HG02870 (cell line): ENCODE measurements at regions not wholly inside any gene's neighbourhood (a gene's known extent, or its start where the extent isn't known, plus 50 kb on each side); places are given as distances from the start of the nearest gene placed in this dataset.

Experiments used
- ATAC-seq: cut with Tn5 transposase; IDR thresholded peaks from one replicate; pipeline ENCODE4 v1.9.1; 2021; ENCODE audit warnings: mild to moderate bottlenecking, moderate library complexity; ENCODE audit not compliant: unreplicated experiment

DNA sequence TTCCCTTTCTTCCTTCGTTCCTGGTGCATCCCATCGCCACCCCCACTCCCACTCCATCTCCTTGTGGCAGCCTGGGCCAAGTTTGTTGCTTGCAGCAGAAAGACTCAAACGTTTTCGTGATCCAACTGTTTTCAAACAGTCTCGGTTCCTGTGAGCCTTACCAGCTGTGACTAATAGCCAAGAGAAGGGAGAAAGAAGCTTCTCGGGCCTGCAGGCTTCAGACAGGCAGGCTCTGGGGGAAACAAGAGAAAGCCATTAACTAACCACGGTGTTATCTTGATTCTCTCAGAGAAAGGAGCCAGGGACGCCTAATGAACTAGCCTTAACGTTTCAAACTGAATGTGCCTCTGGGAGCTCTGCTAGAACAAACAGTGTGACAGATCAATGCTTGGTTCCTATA is 742.0 kb downstream of the NR2F2 start:
- no peak for ATAC-seq

GRCh38 chr15:97076011-97076410 is 745.5 kb downstream of the NR2F2 start:
- no peak for ATAC-seq

- no peak for ATAC-seq
These were observed 747.5 kb downstream of the NR2F2 start for GRCh38 chr15:97077975-97078374.

GRCh38 chr15:97078591-97078990 is 748.1 kb downstream of the NR2F2 start:
- ATAC-seq = no peak

- no peak for ATAC-seq
These were observed 751.2 kb downstream of the NR2F2 start for GRCh38 chr15:97081666-97082226.

DNA sequence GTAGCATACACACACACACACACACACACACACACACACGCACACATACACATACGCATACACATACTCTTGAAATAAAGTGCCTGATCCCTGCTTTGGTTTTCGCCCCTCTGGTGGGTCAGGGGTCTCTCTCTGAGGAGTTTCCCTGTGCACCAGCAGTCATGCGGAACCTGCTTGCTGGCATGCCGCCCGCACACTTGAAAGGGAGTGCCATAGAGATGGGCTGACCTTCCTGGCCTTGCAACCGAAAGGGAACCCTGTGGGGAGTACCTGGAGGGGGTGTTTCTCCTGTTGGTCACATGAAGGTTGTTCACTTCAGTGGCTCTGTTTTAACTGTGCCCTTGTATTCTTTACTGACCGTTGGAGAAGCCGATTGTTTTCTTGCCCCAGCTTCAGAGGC is 752.3 kb downstream of the NR2F2 start:
- ATAC-seq = no peak

DNA sequence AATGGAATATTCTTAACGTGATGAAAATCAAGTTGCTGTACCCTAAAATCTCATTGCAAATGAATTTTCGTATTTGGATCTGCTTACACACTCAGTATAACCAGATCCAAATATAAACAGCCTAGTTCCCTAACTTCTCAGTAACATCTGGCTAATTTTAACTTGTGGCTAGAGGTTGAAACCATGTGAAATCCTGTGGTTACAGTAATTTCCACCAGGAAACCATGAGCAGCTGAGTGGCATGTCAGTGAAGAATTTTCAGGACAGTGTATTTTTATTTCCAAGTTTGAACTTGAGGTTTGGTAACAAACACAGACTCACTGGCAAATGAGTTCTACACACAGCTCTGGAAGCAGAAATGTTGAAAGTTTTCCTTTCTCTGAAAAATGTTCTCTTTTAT is 754.1 kb downstream of the NR2F2 start:
- ATAC-seq = no peak

GRCh38 chr15:97085731-97086130 is 755.2 kb downstream of the NR2F2 start:
- ATAC-seq = no peak

DNA sequence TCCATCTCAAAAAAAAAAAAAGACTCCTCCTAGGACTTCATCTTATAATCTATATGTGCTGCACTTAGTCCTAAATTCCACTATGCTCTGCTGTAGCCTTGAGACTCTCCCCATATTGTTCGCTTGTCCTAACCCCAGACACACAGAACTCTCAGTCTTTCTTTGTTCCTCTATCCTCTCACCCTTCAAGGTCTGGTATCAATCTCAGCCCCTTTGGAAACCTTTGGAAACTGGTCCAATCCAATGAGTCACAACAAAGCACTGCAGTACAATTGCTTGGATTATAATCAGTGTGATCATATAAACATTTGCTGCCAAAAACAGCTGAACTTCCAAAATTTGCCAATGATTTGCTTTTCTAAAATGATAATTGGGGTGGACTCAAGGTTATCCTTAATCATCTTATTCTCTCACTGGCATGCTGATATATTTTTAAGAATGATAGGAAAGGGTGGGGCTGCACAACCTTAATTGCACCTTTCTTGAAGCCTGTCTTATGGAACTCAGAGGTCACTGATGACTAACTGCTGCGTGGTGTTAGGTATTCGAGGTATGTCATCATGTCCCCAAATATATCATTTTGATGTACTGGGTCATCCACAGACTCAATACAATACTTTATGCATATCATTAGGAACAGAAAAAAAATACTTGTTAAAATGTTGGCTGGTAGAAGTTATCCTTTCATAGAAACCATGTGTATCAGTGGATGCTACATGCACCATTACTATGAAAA is 756.7 kb downstream of the NR2F2 start:
- no peak for ATAC-seq

DNA sequence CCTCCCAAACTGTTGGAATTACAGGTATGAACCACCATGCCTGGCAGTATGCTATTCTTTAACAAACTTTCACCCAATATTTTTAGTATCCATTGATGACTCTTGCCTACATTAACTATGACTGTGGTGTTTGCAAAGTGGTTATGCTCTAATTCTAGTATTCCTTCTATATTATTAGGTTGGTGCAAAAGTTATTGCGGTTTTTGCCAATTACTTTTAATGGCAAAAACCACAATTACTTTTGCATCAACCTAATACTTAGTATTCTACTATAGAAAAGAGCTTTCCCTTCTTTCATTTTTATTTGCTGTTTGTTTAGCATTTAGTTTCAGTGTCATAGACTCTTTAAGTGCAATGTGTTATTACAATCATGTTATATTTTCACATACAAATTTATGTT is 760.6 kb downstream of the NR2F2 start:
- ATAC-seq = no peak

GRCh38 chr15:97092656-97093055 is 762.2 kb downstream of the NR2F2 start:
- ATAC-seq = no peak

DNA sequence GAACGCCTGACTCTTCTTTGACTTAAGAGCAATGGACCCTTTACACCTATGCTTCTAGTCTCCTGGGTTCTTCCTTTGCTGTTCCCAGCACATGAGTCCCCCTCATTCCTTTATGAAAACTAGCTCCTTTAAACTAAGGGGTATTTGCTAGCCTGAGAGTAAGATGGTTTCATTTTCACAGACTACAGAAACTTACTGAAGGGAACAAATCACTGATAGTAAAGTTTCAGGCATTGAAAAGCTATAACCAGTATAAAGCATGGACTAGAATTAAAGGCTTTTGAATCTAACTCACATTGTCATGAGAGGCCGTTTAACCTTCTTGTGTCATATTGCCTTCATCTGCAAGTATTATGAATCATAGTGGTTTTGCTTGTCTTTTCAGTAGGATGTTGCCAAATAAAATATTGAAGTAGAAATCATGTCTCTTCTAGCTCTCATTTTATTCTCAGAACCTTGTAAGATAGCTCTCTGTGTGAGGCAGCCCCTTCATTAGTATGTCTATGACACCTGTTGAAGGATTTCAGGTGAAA is 765.9 kb downstream of the NR2F2 start:
- no peak for ATAC-seq

DNA sequence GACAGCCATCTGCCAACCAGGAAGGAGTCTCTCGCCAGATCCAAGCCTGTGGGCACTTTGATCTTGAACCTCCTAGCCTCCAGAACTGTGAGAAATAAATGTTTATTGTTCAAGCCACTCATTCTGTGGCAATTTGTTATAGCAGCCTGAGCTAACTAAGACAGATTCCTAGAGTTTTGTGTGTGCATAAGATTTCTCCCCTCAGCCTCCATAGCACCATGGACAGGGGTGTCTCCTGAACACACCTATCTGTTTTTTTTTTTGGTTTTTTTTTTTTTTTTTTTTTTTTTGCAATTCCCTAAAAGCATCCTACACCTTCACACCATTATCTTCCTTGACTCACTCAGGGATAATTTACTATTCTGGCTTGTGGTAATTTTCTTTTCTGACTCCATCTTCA is 768.5 kb downstream of the NR2F2 start:
- ATAC-seq = no peak

- no peak for ATAC-seq
These were observed 771.1 kb downstream of the NR2F2 start for GRCh38 chr15:97101572-97101971.

DNA sequence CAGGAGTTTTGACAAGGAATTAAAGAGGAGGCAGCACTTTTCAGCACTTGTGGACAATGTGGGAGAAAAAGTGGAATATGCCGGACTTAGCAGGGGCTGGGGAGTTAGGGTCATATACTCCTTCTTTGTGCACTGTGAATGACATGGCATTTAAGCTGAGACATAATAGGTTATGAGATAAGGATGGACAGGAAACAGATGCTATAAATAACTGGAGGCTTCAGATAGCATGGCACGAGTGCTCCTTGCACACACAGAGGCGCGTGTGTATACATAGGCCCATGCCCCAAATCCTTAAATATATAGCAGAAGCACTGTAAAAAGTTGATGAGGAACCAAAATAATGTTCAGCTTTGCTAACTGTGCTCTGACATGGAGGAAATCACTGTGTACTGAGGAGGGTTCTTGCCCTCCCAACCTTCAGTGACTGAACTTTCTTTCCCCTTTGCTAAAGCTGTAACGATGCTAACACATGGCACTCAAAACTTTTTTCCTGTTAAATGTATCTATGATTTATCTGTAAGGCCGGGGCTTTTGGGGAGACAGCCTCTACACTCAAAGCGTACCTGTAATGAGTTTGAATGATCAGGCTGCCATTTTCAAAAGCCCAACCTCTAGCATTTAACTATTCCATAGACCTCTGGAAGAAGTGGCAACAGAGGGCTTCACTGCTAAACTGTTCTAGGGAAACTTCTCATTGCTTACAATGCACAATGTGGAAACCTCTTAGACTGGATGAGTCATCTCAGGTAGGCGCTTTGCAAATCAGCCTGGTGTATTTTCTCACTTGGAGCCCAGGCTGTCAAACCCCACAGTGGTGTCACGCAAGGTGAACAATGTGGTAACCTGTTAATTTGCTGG is 784.6 kb downstream of the NR2F2 start:
- ATAC-seq = no peak

DNA sequence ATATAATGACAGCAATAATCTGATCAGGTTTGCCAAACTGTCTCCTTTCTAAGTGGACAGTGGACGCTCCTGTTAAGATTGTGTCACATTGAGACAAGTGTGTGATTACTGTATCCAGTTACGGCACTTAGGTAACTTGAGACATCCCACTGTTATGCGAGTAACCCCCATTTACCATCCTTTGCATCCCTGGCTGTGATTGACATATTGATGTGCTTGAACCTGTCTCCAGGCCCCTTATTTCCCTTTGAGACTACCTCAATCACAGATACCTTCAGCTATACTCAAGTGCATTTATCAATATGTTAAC is 785.2 kb downstream of the NR2F2 start:
- ATAC-seq = no peak

DNA sequence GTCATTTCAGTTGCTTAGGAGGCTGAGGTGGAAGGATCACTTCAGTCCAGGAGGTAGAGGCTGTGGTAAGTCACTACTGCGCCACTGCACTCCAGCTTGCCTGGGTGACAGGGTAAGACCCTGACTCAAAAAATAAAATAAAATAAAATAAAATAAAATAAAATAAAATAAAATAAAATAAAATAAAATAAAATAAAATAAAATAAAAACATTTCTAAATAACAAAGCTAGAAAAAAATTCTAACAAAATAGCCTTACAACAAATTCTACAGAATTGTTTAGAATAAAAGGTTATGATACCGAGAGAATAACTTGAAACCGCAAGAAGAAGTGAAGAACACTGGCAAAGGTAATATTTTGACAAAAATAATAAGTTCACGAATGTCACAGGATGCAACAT is 794.3 kb downstream of the NR2F2 start:
- ATAC-seq = no peak

DNA sequence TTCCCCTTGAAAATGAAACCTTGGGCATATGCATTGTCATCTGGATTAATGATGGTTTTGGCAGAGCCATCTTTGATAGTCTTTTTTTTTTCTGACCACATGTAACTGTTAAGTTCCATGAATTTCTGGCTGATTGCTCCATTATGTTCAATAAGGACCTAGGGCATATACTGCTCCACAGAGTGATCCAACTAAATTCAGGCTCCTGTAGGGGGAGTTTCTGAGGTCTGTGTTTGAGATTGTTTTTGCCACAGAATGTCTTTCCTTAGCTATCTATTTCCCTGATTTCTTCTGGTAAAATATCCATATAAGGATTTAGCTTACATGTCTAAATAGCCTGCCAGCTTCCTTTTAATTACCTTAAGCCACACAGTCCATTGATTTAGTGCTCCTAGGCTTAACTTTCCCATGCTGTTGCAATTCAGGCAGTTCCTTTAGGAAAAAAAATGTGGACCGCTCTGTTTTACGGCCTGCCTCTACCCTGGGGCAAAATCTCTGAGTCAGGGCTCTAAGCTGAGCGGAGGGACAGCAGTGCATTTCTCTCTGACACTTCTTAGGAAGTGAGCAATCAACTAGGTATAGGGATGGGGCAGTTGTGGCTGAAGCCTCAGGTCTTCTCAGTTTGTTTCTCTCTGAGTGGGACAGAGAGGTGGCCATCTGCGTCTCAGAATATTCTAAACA is 796.2 kb downstream of the NR2F2 start:
- no peak for ATAC-seq

GRCh38 chr15:97129674-97130073 is 799.2 kb downstream of the NR2F2 start:
- ATAC-seq = no peak

DNA sequence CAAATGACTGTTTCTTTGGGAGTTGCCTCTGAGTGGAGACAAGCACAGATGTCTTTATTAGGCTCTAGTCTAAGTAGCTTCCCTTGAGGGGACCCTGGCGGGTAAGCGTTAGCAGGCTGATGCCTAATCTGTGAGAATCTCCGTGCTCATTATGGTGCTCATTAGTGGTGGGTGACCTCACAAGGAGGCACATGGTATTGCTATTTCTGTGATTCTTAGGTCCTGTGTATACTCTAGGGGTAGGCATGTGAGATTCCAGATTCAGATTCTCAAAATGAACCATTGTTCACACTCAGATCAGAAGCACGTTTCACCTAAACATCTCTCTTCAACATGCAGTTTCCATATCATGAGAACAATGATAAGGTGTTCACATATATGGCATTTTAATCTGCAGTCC is 809.7 kb downstream of the NR2F2 start:
- no peak for ATAC-seq

GRCh38 chr15:97141360-97141759 is 810.9 kb downstream of the NR2F2 start:
- ATAC-seq = no peak
